ENCODE measurements at regions not wholly inside any gene's neighbourhood (a gene's known extent, or its start where the extent isn't known, plus 50 kb on each side); places are given as distances from the start of the nearest gene placed in this dataset.

DNA sequence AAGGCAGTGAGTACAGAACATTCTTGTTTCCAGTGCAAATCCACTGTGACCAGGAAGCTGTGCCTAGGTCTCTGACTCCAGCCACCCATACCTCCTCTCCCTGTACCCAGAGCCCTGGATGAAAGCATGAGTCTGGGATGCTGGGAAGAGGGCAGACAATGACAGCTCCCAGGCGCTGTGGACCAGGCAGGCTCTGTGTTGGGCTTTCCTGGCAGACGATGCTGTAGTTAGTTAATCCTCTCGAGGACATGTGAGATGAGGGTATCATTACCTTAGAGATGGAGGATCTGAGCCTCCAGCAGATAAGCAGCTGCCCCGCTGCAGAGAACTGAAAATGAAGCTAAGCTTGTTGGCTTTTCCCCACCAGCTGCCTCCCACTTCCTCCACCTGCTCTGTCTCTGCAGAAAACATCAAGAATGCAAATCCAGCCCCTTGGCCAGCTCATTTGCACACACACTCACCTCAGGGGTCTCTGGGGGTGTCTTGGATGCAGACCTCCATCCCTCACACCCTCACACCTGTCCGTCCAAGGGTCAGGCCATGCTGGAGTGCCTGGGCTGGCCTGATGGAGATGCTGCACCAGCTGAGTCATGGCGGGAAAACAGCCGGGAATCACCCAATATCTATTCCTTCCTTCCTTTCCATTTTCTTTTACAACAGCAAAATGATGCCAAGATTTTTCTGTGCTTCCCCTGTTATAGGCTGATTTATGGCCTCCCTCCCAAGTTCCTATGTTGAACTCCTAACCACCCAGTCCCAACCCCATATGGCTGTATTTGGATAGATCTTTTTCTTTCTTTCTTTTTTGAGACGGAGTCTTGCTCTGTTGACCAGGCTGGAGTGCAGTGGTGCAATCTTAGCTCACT, 94.9 kb upstream of the SEPTIN5 start:
- POLR2A ChIA-PET = no interaction called here

DNA sequence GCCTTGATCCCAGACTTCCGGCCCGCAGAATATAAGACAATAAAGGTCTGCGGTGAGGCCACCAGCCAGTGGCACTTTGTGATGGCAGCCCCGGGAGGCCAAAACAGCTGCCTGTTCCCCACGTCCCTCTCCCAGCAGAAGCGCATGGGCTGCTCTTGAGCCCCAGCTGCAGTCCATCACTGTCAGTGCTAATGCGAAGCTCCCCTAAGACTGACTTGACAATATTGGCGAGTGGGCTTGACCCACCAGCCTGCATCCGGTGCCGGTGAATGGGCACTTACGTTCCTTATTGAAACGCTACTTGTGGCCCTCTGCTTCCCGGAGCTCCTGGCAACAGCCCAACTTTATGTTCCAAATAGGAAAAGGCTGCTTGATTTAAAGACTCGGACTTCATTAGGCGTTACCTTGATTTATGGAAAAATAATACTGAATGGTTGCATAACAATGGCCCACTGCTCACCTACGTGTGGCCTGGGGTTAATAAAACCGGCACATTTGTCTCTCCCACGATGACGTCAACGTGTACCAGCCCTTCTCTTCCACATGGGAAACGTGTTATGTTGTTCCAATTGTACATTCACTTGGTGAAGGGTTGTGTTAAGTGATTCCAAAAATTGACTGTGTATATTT, 93.4 kb upstream of the SEPTIN5 start:
- ChIA-PET POLR2A (no interaction called here), CTCF (interaction anchor here (0.8 kb wide), 1 partner anchor 10 kb away, joined by 3 read pairs; no protein-coding TSS in a partner anchor)

More for the DNA sequence above, 94.9 kb upstream of the SEPTIN5 start:
- CTCF ChIA-PET = no interaction called here

DNA sequence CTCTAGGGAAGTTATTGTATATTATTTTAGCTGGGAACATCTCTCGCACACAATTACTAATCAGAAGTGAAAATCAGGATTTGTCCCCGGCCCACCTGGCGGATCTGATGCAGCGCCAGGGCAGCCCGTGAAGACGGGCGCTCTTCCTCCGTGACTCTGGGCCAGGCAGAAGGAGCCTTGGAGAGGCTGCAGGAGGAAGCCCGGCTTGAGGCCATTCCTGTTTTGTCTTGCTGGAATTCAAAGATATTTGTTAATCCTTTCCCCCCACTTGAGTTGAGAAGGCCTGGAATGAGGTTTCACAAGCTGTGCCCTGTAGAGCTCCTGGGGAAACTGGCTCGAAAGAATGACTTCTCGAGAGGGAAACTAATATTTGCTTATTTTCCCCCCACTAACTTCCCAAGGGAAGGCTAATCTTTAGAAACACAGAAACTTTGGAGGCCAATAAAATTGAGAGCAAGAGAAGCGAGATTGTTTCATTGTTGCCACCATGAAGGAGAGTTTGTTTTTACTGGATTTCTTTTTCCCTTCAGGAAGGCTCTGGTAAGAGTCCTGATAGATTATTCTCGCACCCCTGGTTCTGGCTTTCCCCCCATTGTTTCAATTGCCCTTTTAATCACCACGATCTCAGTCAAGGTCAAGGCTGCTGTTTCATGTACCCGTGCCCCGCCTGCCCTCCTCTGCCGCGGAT, 92.8 kb upstream of the SEPTIN5 start:
- ChIA-PET POLR2A (no interaction called here), CTCF (interaction anchor here (0.8 kb wide), 1 partner anchor 9 kb away, joined by 3 read pairs; no protein-coding TSS in a partner anchor)

DNA sequence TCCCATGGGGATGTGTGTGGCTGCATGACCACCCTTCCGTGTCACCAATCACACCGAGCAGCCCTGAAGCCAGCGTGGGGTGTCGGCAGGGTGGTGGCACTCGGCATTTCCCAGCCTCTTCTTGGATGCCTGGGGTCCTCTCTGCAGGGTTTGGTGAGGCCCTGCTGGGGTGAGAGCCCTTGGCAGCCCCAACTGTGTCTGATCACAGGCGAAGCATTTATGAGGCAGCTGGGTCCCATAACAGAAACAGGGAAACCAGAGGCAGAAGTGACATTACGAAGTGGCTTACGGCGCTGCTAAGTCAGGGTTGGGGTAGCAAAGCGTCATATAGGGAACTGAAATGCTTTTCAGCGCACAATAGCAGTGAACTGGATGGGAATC, 92.3 kb upstream of the SEPTIN5 start:
- ChIA-PET POLR2A (no interaction called here), CTCF (no interaction called here)

DNA sequence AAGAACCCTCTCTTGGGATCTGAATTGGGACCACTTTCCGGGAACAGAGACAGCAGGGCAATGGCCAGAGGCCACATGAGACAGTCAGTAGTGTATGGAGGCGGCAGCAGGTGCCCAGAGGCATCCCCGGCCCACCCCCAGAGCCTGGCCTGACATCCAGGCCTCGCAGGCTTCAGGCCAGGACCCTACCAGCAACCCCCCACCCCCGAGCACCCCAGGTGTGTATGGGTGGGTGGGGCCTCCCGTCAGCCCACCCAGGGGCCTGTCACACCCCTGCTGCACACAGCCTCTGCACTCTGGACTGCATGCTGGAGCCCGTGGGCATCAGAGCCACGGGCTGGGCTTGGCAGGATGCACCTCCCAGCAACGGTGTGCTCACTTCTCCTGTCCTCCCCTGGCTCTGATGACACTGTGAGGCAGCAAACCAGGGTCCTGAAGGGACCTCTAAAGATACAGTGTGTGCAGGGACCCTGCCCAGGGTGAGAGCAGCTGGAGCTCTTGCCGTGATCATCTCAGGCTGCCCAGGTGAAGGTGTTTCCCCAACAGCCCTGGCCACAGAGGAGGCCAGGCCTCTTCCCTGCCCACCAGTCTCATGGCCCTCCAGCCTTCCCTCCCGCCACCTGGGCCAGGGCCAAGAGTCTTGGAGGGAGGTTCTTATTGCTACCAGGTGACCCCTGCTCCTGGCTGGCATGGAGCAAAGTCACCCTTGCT, 88.8 kb upstream of the SEPTIN5 start:
- ChIA-PET CTCF (no interaction called here), POLR2A (no interaction called here)

DNA sequence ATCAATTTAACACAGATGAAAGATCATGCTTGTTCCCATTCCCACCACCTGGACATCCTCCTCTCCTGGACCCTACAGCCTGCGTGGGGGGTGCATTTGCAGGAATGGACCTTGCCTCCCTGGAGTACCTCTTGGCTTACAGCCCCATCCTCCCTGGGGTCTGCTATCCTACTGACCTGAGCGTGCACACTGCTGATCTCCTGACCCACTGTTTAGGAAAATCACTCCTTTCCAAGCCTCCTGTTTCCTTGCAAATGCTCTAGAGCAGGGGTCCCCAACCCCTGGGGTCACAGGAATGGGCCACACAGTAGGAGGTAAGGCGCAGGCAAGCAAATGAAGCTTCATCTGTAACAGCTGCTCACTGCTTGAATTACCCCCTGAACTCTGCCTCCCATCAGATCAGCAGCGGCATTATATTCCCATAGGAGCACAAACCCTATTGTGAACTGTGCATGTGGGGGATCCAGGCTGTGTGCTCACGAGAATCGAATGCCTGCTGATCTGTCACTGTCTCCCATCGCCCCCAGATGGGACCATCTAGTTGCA, 88.2 kb upstream of the SEPTIN5 start:
- ChIA-PET POLR2A (no interaction called here), CTCF (no interaction called here)

DNA sequence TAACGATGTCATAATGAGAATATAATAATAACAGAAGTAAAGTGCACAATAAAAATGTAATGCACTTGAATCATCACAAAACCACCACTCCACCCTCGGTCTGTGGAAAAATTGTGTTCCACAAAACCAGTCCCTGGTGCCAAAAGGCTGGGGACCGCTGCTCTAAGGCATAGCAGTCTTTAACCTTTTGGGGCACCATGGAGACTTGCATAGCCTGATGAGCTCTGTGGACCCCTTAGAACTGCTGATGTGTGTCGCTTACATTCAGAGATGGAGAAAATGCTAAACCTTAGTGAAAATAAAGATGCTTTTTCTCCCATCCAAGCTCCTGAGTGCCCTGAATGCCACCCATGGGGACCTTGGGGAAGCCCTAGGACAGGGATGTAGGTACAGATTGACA, 87.6 kb upstream of the SEPTIN5 start:
- CTCF ChIA-PET = no interaction called here

DNA sequence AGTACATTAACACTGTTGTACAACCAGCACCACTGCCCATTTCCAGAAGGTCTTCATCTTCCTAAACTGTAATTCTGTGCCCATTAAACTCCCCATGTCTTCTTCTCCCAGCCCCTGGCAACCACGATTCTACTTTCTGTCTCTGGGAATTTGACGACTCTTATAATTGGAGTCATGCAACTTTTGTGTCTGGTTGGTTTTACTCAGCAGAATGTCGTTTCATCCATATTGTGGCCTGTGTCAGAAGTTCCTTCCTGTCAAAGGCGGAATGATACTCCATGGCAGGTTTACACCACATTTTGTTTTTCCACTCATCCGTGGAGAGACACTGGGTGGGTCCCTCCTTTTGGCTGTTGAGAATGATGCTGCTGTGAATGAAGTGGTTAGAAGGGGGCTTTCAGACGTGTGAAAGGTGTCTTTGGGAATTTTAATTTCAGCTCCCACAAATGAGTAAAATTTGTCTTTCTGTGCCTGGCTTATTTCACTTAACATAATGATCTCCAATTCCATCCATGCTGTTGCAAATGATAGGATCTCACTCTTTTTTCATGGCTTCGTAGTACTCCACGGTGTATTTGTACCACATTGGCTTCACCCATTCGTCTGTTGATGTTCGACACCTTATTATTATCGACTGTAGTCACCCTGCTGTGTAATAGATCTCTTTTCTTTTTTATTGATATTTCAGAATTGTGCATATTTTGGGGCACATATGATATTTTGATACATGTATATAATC, 86.1 kb upstream of the SEPTIN5 start:
- ChIA-PET POLR2A (no interaction called here), CTCF (no interaction called here)

More for the DNA sequence above, 87.6 kb upstream of the SEPTIN5 start:
- POLR2A ChIA-PET = no interaction called here

DNA sequence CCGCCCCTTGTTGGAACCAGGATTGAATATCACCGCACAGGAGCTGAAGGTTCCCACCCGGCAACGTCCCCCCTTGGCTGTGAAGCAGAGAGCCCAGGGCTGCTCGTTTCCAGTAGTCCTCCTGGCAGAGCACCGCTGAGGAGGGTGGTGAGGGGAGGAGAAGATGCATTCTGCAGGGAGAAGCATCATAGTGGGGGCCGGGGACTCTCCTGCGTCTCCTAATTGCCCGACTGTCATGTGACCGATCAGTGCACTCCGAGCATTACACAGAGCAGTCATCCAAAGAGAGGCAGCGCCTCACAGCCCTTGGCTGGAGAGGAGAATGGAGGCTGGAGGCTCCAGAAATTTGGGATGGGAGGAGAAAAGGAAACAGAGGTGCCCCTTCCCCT, 85.0 kb upstream of the SEPTIN5 start:
- CTCF ChIA-PET = interaction anchor here (0.6 to 1.7 kb wide), 18 partner anchors 11 to 521 kb away, joined by 3 to 10 read pairs (median 3); partner anchors contain the start of genes CDC45 and ESS2
- POLR2A ChIA-PET = no interaction called here

DNA sequence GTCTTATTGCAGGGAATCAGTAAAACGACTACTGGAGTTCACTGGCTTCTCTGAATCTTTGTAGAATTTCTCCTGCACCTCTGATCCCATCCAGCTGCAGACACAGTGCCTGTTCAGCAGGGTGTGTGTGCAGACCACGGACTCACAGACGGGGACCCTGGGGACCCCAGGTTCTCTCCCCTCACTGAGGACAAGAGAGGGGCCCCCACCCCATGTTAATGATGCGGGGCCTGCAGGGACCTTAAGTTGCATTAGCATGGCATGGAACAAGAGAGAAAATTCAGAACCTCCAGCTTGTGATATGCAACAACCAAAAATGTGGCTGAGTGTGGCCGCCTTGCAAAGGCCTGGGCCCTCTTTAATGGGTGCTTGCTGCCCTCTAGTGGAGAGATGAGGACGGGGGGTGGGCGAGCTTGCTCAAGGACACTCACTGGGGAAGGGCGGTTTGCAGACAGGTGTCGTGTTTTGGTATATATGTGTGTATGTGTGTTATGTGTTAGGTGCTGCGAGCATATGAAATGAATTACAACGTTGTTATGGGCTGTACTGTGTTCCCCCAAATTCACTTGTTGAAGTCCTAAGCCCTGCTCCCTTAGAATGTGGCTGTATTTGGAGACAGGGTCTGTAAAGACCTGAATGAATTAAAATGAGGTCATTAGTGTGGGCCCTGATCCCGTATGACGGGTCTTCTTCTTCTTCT, 84.4 kb upstream of the SEPTIN5 start:
- ChIA-PET CTCF (interaction anchor here (0.7 to 1.7 kb wide), 20 partner anchors 8 to 521 kb away, joined by 3 to 10 read pairs (median 3); partner anchors contain the start of genes CDC45 and ESS2), POLR2A (no interaction called here)

DNA sequence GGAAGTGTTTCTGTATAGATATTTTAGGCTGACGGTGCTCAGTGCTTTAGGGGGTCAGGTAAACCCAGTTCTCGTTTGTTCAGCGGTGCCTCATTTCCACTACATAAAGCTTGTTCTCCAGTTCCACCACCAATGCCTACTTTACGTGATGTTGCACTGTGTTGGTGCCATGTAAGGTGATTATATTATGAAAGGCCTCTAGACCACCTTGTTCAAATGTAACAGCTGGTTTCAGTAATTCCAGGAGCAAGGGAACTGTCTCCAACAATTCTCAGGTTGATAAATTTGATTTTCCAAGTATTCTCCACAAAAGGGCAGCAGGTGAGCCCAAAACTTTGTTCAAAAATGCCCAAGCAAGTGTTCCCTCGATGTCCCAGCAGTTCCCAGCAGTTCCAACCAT, 83.7 kb upstream of the SEPTIN5 start:
- CTCF ChIA-PET = interaction anchor here (0.5 to 1.7 kb wide), 14 partner anchors 9 to 1134 kb away, joined by 3 to 10 read pairs (median 3); partner anchors contain the start of gene ESS2
- POLR2A ChIA-PET = no interaction called here

DNA sequence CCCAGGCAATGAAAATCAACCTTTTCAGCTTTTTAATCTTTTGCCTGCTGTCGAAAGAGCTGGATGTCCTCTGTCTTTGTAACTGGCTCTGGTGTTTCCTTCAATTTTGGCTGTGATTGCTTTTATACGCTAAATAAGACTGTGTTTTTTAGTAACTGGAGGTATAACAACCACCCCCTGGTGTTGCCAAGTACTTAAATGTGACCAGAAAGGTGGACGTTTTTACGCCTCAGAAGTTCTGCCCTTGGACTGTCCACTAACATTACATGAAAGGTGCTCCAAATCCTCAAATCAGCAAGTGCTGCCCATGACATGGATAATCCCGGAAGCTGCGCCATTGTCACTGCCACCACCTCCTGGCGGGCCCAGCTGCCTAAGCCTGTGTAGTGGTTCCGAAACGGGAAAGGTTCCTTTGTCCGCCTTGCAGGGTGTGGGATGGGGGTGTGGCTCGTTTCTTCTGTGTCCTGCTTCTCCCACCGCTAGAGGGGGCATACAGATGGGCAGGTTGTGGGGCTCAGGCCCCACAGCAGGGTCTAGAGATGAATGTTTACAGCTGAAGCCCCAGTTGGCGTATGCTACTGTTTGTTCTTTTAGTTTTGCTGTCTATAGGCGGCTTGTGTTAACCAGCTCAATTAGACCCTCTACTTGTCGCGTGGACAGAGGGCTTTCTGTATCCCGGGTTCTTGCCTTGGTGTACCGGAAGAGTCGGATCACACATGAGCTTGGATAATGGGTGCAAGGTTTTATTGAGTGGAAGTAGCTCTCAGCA, 82.2 kb upstream of the SEPTIN5 start:
- POLR2A ChIA-PET = no interaction called here
- CTCF ChIA-PET = interaction anchor here (1.3 kb wide), 1 partner anchor 99 kb away, joined by 3 read pairs; no protein-coding TSS in a partner anchor

DNA sequence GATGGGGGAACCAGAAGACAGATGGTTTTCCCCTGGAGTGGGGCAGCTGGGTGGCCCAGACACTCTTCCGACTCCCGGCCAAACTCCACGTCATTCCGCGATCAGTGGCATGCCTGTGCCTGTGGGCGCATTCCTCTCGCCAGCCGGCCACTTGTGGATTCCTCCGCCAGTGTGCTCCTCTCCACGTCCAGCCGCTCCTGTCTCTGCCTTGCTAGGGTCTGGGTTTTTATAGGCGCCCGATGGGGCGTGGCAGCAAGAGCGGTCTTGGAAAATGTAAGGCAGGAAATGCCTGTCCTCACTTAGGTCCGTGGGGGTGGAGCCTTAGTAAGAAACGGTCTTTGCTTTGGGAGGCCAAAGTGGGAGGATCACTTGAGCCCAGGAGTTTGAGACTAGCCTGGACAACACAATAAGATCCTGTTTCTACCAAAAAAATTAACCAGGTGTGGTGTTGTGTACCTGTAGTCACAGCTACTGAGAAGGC, 81.6 kb upstream of the SEPTIN5 start:
- CTCF ChIA-PET = no interaction called here
- POLR2A ChIA-PET = no interaction called here

DNA sequence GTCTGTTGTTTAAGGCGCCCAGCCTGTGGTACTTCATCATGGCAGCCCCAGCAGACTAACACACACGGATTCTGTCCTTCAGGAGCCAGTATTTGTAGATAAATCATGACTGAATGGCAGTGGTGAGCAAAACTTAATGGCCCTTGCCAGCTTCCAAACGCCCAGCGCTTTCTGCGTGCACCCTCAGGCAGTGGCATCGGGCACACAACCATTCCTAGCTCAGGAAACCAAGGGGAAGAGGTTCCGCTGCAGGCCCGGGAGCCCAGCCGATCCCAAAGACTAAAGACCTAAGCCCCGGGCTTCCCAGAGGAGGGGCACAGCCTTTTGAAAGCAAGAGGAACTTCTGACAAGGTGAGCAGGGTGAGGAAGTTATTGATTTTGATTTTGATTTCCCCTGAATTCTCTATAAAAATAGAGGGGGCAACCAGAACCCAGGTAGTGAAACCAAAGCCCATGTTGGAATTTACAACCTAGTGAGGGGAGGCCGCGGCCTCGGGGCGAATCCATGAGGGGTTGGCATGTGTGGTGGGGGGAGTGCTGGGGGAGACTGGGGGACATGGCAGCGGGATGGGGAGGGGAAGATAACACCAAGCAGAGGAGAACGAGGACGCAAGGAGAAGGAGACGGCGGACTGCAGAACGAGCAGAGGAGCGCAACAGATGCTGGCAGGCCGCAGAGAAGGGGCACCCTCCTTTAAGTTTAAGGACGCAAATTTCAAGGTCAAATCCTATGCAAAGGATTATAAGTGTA, 79.9 kb upstream of the SEPTIN5 start:
- ChIA-PET POLR2A (no interaction called here), CTCF (interaction anchor here (0.6 kb wide), 1 partner anchor 66 kb away, joined by 4 read pairs; no protein-coding TSS in a partner anchor)

DNA sequence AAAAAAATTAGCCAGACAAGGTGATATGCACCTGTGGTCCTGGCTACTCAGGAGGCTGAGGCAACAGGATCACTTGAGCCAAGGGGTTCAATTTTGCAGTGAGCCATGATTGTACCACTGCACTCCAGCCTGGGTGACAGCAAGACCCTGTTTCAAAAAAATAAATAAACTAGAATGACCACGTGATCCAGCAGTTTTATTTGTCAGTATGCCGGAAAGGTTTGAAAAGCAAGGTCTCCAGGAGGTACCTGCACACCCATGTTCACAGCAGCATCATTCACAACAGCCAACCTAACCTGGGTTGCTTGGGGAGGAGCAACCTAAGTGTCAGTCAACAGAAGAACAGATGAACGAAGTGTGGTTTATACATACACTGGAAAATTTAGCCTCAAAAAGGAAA, 78.7 kb upstream of the SEPTIN5 start:
- CTCF ChIA-PET = no interaction called here
- POLR2A ChIA-PET = no interaction called here

DNA sequence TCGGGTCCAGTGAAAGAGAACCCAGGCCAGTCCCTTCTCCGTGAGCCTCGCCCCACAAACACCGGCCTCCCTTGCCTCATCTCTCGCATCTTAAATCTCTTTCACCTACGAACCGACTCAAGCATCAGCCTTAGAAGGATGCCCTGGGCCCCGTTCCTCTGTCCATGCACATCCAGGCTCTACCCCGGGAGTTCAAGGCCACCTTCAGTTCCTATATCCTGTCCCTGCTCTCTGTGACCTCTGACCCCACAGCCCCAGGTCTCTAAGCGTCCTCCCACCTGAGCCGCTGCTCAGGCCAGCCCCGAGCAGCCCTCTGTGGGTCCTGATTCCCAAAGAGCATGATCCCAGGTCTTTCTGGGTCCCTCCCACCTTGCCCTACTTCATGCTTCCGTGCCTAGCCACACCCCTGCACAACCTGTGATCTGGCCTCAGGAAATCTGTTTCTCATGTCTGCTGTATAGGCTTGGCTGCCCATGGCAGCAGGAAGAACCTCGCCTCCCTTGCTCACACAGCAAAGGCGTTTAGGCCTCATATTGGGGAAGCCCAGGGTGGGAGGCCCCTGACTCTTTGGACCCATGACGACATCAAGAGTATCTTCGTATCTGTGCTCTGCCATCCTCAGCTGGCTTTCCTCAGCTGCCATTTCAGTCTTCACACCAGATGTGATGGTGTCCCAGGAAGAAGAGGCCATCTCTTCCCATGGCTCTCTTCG, 77.5 kb upstream of the SEPTIN5 start:
- POLR2A ChIA-PET = no interaction called here
- CTCF ChIA-PET = no interaction called here
